ENCODE measurements at regions not wholly inside any gene's neighbourhood (a gene's known extent, or its start where the extent isn't known, plus 50 kb on each side); places are given as distances from the start of the nearest gene placed in this dataset.
"Not testable (repeated sequence)": the region's sequence is repeated elsewhere in the genome, so short reads cannot be mapped to it uniquely, and the experiment has no call there.

DNA sequence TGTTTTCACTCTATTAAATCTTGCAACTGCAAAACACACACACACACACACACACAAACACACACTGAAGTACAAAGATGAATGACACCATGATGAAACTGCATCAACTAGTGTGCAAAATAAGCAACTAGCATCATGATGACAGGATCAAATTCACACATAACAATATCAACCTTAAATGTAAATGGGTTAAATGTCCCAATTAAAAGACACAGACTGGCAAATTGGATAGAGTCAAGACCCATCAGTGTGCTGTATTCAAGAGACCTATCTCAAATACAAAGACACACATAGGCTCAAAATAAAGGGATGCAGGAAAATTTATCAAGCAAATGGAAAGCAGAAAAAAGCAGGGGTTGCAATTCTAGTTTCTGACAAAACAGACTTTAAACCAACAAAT lies 87.2 kb upstream of the DCTD start:
- TF ChIP-seq, protein P1, sequence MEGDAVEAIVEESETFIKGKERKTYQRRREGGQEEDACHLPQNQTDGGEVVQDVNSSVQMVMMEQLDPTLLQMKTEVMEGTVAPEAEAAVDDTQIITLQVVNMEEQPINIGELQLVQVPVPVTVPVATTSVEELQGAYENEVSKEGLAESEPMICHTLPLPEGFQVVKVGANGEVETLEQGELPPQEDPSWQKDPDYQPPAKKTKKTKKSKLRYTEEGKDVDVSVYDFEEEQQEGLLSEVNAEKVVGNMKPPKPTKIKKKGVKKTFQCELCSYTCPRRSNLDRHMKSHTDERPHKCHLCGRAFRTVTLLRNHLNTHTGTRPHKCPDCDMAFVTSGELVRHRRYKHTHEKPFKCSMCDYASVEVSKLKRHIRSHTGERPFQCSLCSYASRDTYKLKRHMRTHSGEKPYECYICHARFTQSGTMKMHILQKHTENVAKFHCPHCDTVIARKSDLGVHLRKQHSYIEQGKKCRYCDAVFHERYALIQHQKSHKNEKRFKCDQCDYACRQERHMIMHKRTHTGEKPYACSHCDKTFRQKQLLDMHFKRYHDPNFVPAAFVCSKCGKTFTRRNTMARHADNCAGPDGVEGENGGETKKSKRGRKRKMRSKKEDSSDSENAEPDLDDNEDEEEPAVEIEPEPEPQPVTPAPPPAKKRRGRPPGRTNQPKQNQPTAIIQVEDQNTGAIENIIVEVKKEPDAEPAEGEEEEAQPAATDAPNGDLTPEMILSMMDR (IDR thresholded peaks at IDR 0.05) = not testable (repeated sequence)
- TF ChIP-seq POLR2AphosphoS5 (IDR thresholded peaks at IDR 0.05; ENCODE audit: insufficient read depth in 1 of 2, low read depth in 1 of 2) = not testable (repeated sequence)

Measured in vagina (tissue), 2 donors.